MM.1S (cell line): ENCODE measurements at regions not wholly inside any gene's neighbourhood (a gene's known extent, or its start where the extent isn't known, plus 50 kb on each side); places are given as distances from the start of the nearest gene placed in this dataset.

Experiments
- DNase-seq: peaks from one replicate; pipeline ENCODE4 v3.0.0-alpha.2; 2015
- H2AFZ ChIP-seq: fragments of 300-600 bp; sonication (generic); 2 replicates; pipeline ENCODE4 v1.6.0; 2016; ENCODE audit warnings: antibody characterized with exemption, low read length
- H3F3A ChIP-seq: fragments of 300-600 bp; sonication (generic); 2 replicates; pipeline ENCODE4 v1.6.1; 2016; ENCODE audit warnings: mild to moderate bottlenecking, antibody characterized with exemption, low read length, moderate library complexity, mixed read lengths; ENCODE audit not compliant: insufficient read depth
- H3K27ac ChIP-seq: fragments of 300-600 bp; sonication (generic); 2 replicates; pipeline ENCODE4 v1.5.1; 2016; ENCODE audit warnings: mild to moderate bottlenecking, low read length
- H3K27me3 ChIP-seq: fragments of 300-600 bp; sonication (generic); replicated peaks from 2 replicates; pipeline ENCODE4 v1.6.0; 2016; ENCODE audit warnings: low read length; ENCODE audit not compliant: insufficient read depth
- H3K36me3 ChIP-seq: fragments of 300-600 bp; sonication (generic); replicated peaks from 2 replicates; pipeline ENCODE4 v1.6.1; 2016; ENCODE audit warnings: mild to moderate bottlenecking, low read length, mixed read lengths; ENCODE audit not compliant: insufficient read depth
- H3K4me1 ChIP-seq: fragments of 300-600 bp; sonication (generic); 2 replicates; pipeline ENCODE4 v1.6.1; 2016; ENCODE audit warnings: low read length, mixed read lengths
- H3K4me2 ChIP-seq: fragments of 300-600 bp; sonication (generic); 2 replicates; pipeline ENCODE4 v1.6.0; 2016; ENCODE audit warnings: low read depth, low read length
- H3K4me3 ChIP-seq: fragments of 300-600 bp; sonication (generic); 2 replicates; pipeline ENCODE4 v1.5.1; 2016; ENCODE audit warnings: low read length, mixed read lengths
- H3K79me2 ChIP-seq: fragments of 300-600 bp; sonication (generic); 2 replicates; pipeline ENCODE4 v1.6.1; 2016; ENCODE audit warnings: mixed run types, low read length, mixed read lengths
- H3K9ac ChIP-seq: fragments of 300-600 bp; sonication (generic); 2 replicates; pipeline ENCODE4 v1.6.1; 2016; ENCODE audit warnings: low read length, mixed read lengths
- H3K9me2 ChIP-seq: fragments of 300-600 bp; sonication (generic); replicated peaks from 2 replicates; pipeline ENCODE4 v1.6.1; 2016; ENCODE audit warnings: mild to moderate bottlenecking, low read length, mixed read lengths; ENCODE audit not compliant: insufficient read depth
- H3K9me3 ChIP-seq: fragments of 300-600 bp; sonication (generic); replicated peaks from 2 replicates; pipeline ENCODE4 v1.6.1; 2016; ENCODE audit warnings: mild to moderate bottlenecking, low read length, mixed read lengths; ENCODE audit not compliant: insufficient read depth
- H4K20me1 ChIP-seq: fragments of 300-600 bp; sonication (generic); 2 replicates; pipeline ENCODE4 v1.6.1; 2016; ENCODE audit warnings: mild to moderate bottlenecking, low read length, moderate library complexity, mixed read lengths; ENCODE audit not compliant: insufficient read depth
- EZH2 ChIP-seq: fragments of 300-600 bp; sonication (generic); optimal IDR thresholded peaks from 2 replicates; pipeline ENCODE3; 2017; ENCODE audit warnings: low read depth, mild to moderate bottlenecking, antibody characterized with exemption, low read length, mixed read lengths
- EZH2phosphoT487 ChIP-seq: fragments of 300-600 bp; sonication (generic); IDR thresholded peaks from 2 replicates; pipeline ENCODE4 v1.6.1; 2018; ENCODE audit warnings: antibody characterized with exemption, low read length
- TF ChIP-seq, protein P1 (sequence below): fragments of 300-600 bp; sonication (generic); IDR thresholded peaks from 2 replicates; pipeline ENCODE4 v1.5.1; 2016; ENCODE audit warnings: antibody characterized with exemption, low read length, mixed read lengths

DNA sequence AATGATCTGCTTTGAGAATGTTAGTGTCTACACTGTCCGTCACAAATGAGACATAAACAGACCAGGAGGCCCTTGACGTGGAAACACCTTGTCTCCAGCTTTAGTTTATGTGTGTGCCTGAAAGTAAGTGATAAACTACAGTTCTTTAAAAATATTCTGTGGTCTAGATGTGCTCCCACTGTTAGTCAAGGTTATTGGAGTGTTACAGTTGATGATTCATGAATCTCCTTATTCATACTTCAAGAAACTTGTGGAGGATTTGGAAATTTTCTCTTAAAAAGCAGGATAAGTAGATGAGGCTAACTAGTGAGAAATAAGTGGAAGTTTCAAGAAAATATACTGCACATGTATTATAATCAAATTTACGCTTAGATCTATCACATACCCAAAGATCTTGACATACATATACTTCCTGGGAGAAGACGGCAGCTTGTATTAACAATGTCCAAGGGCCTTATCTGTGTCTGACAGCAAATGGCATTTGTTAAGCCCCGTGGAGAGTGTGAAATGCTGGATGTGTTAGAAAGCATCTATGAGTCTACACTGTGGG is 90.5 kb upstream of the MBOAT1 start:
- no peaks in the 10 kb centered on the region for H3K4me1 ChIP-seq
- no peaks in the 10 kb centered on the region for H3K79me2 ChIP-seq
- DNase-seq, result no peak
- H2AFZ ChIP-seq, result no peak overlapping the region
- no peaks in the 10 kb centered on the region for H3F3A ChIP-seq
- no peak overlapping the region for H3K4me2 ChIP-seq
- H4K20me1 ChIP-seq, result no peaks in the 10 kb centered on the region
- H3K4me3 ChIP-seq, result no peak overlapping the region
- no peaks in the 10 kb centered on the region for H3K27me3 ChIP-seq
- TF ChIP-seq EZH2phosphoT487 (no peak), EZH2 (no peak)
- TF ChIP-seq, protein P1, sequence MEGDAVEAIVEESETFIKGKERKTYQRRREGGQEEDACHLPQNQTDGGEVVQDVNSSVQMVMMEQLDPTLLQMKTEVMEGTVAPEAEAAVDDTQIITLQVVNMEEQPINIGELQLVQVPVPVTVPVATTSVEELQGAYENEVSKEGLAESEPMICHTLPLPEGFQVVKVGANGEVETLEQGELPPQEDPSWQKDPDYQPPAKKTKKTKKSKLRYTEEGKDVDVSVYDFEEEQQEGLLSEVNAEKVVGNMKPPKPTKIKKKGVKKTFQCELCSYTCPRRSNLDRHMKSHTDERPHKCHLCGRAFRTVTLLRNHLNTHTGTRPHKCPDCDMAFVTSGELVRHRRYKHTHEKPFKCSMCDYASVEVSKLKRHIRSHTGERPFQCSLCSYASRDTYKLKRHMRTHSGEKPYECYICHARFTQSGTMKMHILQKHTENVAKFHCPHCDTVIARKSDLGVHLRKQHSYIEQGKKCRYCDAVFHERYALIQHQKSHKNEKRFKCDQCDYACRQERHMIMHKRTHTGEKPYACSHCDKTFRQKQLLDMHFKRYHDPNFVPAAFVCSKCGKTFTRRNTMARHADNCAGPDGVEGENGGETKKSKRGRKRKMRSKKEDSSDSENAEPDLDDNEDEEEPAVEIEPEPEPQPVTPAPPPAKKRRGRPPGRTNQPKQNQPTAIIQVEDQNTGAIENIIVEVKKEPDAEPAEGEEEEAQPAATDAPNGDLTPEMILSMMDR, result no peak
- H3K36me3 ChIP-seq, result no peaks in the 10 kb centered on the region
- no peaks in the 10 kb centered on the region for H3K9me2 ChIP-seq
- H3K9ac ChIP-seq, result no peak overlapping the region
- no peak overlapping the region for H3K27ac ChIP-seq
- no peaks in the 10 kb centered on the region for H3K9me3 ChIP-seq

DNA sequence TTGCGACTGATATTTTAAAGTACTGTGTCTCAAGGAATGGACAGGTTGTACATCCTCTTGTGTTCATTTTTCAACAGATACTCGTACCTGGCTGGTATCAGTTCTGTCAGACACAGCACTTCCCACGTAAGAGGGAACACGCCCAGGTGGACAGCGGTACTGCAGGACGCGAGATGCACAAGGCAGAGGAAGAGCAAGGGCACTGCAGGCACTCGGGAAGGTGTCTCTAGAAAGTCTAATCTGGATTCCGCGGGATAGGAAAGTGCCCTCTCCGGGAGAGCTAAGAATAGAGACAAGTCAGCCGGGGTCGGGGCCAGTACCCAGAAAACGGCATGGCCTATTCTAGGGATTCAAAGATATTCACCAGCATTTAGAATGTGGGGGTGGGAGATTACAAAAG is 94.2 kb upstream of the MBOAT1 start:
- Histone ChIP-seq H2AFZ (no peak overlapping the region), H3K4me2 (no peak overlapping the region), H4K20me1 (no peaks in the 10 kb centered on the region), H3K4me1 (no peaks in the 10 kb centered on the region), H3K27me3 (no peaks in the 10 kb centered on the region), H3K9me3 (no peaks in the 10 kb centered on the region), H3K9me2 (no peaks in the 10 kb centered on the region), H3K36me3 (no peaks in the 10 kb centered on the region), H3K9ac (no peak overlapping the region), H3K79me2 (no peaks in the 10 kb centered on the region), H3K4me3 (no peak overlapping the region), H3F3A (no peaks in the 10 kb centered on the region), H3K27ac (no peak overlapping the region)
- DNase-seq, result no peak
- no peak for TF ChIP-seq EZH2phosphoT487
- TF ChIP-seq, protein P1, result no peak

DNA sequence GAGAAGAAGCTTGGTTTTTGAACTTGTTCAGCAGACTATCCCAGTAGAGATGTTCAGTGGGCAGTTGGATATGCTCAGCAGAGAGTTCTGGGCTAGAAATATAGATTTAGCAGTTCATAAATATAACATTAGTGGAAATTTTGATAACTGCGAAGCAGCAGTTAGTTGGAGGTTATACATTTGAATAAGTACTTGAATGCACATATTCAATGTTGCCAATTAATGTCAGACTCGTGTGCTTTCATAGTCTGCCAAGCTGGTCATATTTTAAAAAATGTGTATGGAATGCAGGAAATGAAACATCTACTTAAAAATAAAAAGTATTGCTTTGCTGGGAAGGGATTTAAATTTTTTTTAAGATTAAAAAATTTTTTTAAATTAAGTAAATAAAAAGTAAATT is 92.5 kb upstream of the E2F3 start:
- H3K36me3 ChIP-seq, result no peaks in the 10 kb centered on the region
- no peaks in the 10 kb centered on the region for H3F3A ChIP-seq
- no peaks in the 10 kb centered on the region for H3K79me2 ChIP-seq
- H3K9ac ChIP-seq, result no peak overlapping the region
- H3K27ac ChIP-seq, result no peak overlapping the region
- no peak for DNase-seq
- no peaks in the 10 kb centered on the region for H4K20me1 ChIP-seq
- TF ChIP-seq EZH2, result no peak
- H3K4me3 ChIP-seq, result no peak overlapping the region
- H3K27me3 ChIP-seq, result no peaks in the 10 kb centered on the region
- no peaks in the 10 kb centered on the region for H3K9me2 ChIP-seq
- H3K4me2 ChIP-seq, result no peak overlapping the region
- H3K9me3 ChIP-seq, result no peaks in the 10 kb centered on the region
- H2AFZ ChIP-seq, result no peak overlapping the region
- H3K4me1 ChIP-seq, result no peaks in the 10 kb centered on the region

DNA sequence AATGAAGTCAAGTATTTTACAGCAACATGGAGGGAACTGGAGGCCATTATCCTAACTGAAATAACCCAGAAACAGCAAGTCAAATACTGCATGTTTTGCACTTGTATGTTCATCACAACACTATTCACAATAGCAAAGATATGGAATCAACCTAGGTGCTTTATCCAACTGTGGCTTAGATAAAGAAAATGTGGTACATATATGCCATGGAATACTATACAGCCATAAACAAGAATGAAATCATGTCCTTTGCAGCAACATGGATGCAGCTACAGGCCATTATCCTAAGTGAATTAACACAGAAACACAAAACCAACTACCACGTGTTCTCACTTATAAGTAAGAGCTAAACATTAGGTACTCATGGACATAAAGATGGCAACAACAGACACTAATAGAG is 91.5 kb upstream of the E2F3 start:
- Histone ChIP-seq H3K4me3 (no peak overlapping the region), H3K79me2 (no peaks in the 10 kb centered on the region), H2AFZ (no peak overlapping the region), H3K27ac (no peak overlapping the region), H3K9me3 (no peaks in the 10 kb centered on the region), H3K27me3 (no peaks in the 10 kb centered on the region), H3F3A (no peaks in the 10 kb centered on the region), H3K9me2 (no peaks in the 10 kb centered on the region), H3K4me1 (no peaks in the 10 kb centered on the region), H4K20me1 (no peaks in the 10 kb centered on the region), H3K9ac (no peak overlapping the region), H3K36me3 (no peaks in the 10 kb centered on the region), H3K4me2 (no peak overlapping the region)
- TF ChIP-seq EZH2phosphoT487, result no peak
- no peak for DNase-seq
